Naive B cell (primary cell): ENCODE measurements at regions not wholly inside any gene's neighbourhood (a gene's known extent, or its start where the extent isn't known, plus 50 kb on each side); places are given as distances from the start of the nearest gene placed in this dataset.

Experiments
- ATAC-seq, 2 donors: fragments of 150-1000 bp; cut with Tn5 transposase; 2 replicates each; pipeline ENCODE4 v1.10.0; 2021; ENCODE audit warnings: low read depth in 2 of 2, mild to moderate bottlenecking in 2 of 2, moderate library complexity in 2 of 2
- DNase-seq: peaks from one replicate; pipeline ENCODE4 v3.0.0; 2022
- H3K27ac Mint-ChIP-seq, 6 donors: one replicate each; pipeline ENCODE4 v1.8.0; 2020 to 2022; ENCODE audit warnings: mild to moderate bottlenecking in 6 of 6, mixed read lengths in 6 of 6, moderate library complexity in 5 of 6, inconsistent platforms in 2 of 6
- H3K27me3 Mint-ChIP-seq, 3 donors: one replicate each; pipeline ENCODE4 v1.8.0; 2021 to 2022; ENCODE audit warnings: mixed read lengths in 3 of 3, mild to moderate bottlenecking in 1 of 3
- H3K36me3 Mint-ChIP-seq, 2 donors: one replicate each; pipeline ENCODE4 v1.8.0; 2020 to 2022; ENCODE audit warnings: mixed read lengths in 2 of 2, inconsistent platforms in 1 of 2, mild to moderate bottlenecking in 1 of 2
- H3K4me1 Mint-ChIP-seq, 3 donors: one replicate each; pipeline ENCODE4 v1.8.0; 2020 to 2022; ENCODE audit warnings: mixed read lengths in 3 of 3, inconsistent platforms in 1 of 3, mild to moderate bottlenecking in 1 of 3, moderate library complexity in 1 of 3
- H3K4me3 Mint-ChIP-seq, 8 donors: one replicate each; pipeline ENCODE4 v1.8.0; 2020 to 2022; ENCODE audit warnings: mild to moderate bottlenecking in 8 of 8, mixed read lengths in 8 of 8, moderate library complexity in 8 of 8, inconsistent platforms in 2 of 8
- H3K9me3 Mint-ChIP-seq, 7 donors: one replicate each; pipeline ENCODE4 v1.8.0; 2020 to 2022; ENCODE audit warnings: mixed read lengths in 7 of 7, mild to moderate bottlenecking in 5 of 7, inconsistent platforms in 2 of 7, moderate library complexity in 1 of 7

DNA sequence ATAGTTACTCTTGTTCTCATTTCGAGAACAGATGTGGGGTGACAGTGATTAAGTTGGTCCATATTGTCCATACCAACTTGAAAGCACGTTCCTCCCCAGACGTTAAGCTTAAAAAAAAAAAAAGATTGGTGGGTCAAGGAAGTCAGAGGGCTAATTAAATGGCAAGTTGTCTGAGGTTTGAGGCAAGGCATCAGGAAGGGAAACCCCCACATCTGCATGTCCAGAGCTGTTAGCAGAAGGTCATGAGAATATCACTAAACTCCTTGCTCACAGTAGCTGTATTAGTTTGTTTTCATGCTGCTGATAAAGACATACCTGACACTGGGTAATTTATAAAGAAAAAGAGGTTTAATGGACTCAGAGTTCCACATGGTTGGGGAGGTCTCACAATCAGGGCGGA is 415.6 kb upstream of the FZD8 start:
- no peak overlapping the region for H3K4me3 Mint-ChIP-seq
- H3K4me1 Mint-ChIP-seq, result no peaks in the 10 kb centered on the region
- H3K9me3 Mint-ChIP-seq, result peaks cover 5 to 28% (median 15%) of the 10 kb centered on the region in 7 donors
- no peak for DNase-seq
- no peak for ATAC-seq
- no peak overlapping the region for H3K27ac Mint-ChIP-seq
- H3K27me3 Mint-ChIP-seq, result peaks cover 0 to 4% (median 0%) of the 10 kb centered on the region in 3 donors
- no peaks in the 10 kb centered on the region for H3K36me3 Mint-ChIP-seq

DNA sequence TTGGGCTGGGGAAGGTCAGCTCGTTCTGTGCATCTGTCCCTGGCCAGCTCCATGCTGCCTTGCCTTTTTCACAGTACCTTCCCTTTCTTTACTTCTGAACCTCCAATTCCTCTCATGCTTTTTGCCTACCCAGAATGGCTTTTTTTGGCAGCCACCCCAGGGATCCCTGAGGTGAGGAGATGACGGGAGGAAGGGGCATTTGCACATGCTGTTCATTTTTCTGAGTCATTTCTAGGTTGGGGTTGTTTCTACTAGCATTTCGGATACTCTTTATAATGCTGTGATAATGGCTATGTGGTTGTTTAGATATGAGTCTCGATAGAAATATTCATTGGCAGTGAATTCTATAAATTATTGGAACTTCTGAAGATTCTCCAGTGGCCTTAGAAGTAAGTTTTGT is 415.1 kb upstream of the FZD8 start:
- Mint-ChIP-seq H3K27me3 (peaks cover 0 to 4% (median 0%) of the 10 kb centered on the region in 3 donors), H3K9me3 (peaks cover 5 to 26% (median 15%) of the 10 kb centered on the region in 7 donors), H3K4me1 (no peaks in the 10 kb centered on the region), H3K4me3 (no peak overlapping the region), H3K27ac (no peak overlapping the region), H3K36me3 (no peaks in the 10 kb centered on the region)
- ATAC-seq (no peak), DNase-seq (no peak)

DNA sequence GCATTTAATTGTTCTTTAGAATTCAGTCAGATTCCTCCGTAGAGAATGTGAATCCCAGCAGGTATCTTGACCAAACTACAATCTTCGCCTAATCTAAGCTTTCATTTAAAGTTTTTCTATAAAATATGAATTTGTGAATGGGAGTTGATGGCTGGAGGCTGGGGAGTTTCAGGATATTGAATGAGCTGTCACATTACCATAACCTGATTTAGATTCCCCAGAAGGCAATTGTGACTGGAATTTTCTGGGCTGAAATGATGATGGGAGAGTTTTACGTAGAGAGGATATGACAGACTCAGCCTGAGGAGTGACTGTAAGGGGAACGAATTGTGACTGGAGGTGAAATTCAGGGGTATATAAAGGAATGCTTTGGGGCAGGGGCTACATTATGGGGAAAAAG is 411.7 kb upstream of the FZD8 start:
- Mint-ChIP-seq H3K27ac (no peak overlapping the region), H3K27me3 (peaks cover 0 to 4% (median 0%) of the 10 kb centered on the region in 3 donors), H3K9me3 (peaks cover 5 to 14% (median 8%) of the 10 kb centered on the region in 7 donors), H3K4me1 (no peaks in the 10 kb centered on the region), H3K4me3 (no peak overlapping the region), H3K36me3 (no peaks in the 10 kb centered on the region)
- ATAC-seq, result no peak
- DNase-seq, result no peak

DNA sequence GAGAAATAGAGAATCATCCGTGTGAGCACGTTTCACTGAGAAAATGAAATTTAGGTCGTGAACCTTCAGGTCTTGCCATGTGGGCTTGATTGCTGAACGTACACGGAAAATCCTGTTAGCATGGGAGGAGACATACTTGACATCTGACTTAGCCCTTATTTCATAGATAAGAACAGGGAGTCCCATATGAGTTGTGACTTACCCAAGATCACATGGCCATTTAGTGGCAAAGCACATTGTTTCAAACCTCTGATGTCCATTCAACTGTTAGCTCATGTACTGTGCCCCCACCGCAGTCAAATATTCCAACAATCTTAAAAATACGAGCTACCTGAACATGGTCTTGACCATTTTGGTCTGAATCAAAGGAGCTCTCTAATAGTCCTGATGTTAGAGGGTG is 411.2 kb upstream of the FZD8 start:
- no peak overlapping the region for H3K27ac Mint-ChIP-seq
- H3K9me3 Mint-ChIP-seq, result peaks cover 6 to 13% (median 8%) of the 10 kb centered on the region in 7 donors
- H3K27me3 Mint-ChIP-seq, result peaks cover 0 to 4% (median 0%) of the 10 kb centered on the region in 3 donors
- DNase-seq, result no peak
- ATAC-seq, result no peak
- no peaks in the 10 kb centered on the region for H3K4me1 Mint-ChIP-seq
- H3K36me3 Mint-ChIP-seq, result no peaks in the 10 kb centered on the region
- H3K4me3 Mint-ChIP-seq, result no peak overlapping the region

DNA sequence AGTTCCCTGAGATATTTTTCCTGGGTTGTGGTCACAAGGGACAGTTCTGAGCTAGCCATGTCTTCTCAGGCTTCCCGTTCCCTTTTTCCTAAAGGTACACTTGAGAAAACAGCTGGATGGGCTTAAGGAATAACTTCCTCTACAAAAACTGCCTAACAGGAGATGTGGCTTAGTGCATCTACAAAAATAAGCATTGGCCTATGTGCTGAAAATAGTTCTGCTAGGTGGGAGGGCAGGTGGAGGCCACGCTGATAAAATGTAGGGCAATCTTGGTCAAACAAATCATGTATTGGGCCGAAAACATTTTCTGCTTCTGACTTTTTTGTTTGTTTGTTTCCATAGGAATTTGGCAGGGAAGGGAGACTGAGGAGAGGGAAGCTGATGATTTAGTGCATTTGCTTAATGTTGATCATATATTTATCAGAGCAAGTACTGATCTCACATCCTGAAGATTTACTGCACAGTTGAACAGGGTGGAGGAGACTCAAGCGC is 409.4 kb upstream of the FZD8 start:
- Mint-ChIP-seq H3K4me1 (no peaks in the 10 kb centered on the region), H3K27me3 (peaks cover 0 to 4% (median 0%) of the 10 kb centered on the region in 3 donors), H3K4me3 (no peak overlapping the region), H3K36me3 (no peaks in the 10 kb centered on the region), H3K9me3 (peaks cover 0 to 10% (median 4%) of the 10 kb centered on the region in 7 donors), H3K27ac (no peak overlapping the region)
- DNase-seq (no peak), ATAC-seq (no peak)

DNA sequence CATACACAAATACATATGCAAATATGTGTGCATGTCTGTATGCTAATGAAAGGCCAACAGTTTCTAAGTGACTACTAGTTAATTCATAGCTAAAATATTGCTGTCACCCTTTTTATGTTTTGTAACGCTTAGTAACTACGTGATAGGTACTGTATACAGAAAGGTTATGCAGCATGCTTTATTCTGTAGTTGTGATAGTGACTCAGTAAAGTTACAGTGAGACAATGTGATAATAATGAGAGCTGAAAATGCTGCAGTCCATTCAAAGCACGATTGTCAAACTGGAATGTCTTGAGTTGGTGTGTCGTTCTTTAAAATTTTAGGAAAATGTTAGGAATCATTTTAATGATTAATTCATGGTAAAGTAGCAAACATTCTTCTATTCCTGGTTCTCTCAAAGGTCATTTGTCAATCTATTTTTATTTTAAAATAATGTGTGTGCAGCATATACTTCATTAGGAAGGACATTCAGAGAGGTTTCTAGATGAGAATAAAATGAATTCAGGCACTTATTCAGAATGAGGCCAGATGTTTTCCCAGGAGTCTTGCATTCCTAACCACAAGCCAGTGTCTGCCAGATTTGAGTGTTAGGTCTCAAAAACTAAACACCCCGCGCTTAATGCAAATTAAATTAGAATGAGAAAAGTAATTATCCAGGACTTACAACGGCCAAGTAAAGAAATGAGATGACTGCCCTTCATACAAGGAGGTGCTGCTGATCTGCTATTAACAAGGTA is 408.8 kb upstream of the FZD8 start:
- H3K4me1 Mint-ChIP-seq, result no peaks in the 10 kb centered on the region
- no peaks in the 10 kb centered on the region for H3K36me3 Mint-ChIP-seq
- no peak for DNase-seq
- peaks cover 0 to 4% (median 0%) of the 10 kb centered on the region in 3 donors for H3K27me3 Mint-ChIP-seq
- H3K27ac Mint-ChIP-seq, result no peak overlapping the region
- ATAC-seq, result no peak
- no peak overlapping the region for H3K4me3 Mint-ChIP-seq
- H3K9me3 Mint-ChIP-seq, result peaks cover 0 to 9% (median 4%) of the 10 kb centered on the region in 7 donors

DNA sequence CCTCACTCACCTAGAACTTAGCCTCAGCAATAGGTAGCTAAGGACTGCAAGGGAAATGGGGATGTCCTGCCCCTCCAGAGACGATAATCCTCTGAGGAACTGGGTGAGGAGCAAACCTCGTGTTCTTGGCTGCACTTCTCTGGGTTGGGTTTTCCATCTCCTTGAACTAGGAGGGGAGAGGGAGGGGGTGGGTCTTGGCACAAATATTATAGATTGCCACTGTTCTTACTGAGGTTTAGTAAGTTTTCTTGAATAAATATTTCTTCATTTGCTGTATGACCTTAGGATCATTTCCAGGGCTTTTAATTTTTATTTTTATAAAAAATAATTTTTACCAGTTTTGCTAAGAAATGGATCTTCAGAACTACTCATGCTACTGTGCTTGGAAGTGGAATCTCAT is 406.7 kb upstream of the FZD8 start:
- H3K36me3 Mint-ChIP-seq, result no peaks in the 10 kb centered on the region
- H3K27ac Mint-ChIP-seq, result no peak overlapping the region
- H3K4me3 Mint-ChIP-seq, result no peak overlapping the region
- ATAC-seq (no peak), DNase-seq (no peak)
- H3K4me1 Mint-ChIP-seq, result no peaks in the 10 kb centered on the region
- peaks cover 0 to 5% (median 2%) of the 10 kb centered on the region in 7 donors for H3K9me3 Mint-ChIP-seq
- no peaks in the 10 kb centered on the region for H3K27me3 Mint-ChIP-seq

DNA sequence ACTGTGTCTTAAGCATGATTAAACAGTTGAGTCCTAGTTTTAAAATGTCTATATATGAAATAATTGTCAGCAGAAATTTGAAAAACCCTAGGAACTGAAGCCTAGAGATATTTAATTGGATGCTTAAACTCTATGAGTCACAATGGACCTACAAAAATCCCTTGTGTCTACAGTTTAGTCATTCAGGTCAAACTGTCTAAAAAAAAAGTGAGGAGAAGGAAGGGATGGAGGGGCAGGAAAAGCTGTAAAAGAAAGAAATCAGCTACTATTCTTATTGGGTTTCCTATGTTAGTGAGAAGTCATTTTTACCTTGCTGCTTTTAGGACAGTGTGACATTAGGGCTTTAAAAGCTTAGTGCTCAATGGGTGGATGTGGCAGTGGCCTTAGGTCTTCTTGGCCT is 406.1 kb upstream of the FZD8 start:
- Mint-ChIP-seq H3K27me3 (no peaks in the 10 kb centered on the region), H3K36me3 (no peaks in the 10 kb centered on the region), H3K4me1 (no peaks in the 10 kb centered on the region), H3K27ac (no peak overlapping the region), H3K9me3 (peaks cover 0 to 5% (median 4%) of the 10 kb centered on the region in 7 donors), H3K4me3 (no peak overlapping the region)
- DNase-seq, result no peak
- ATAC-seq, result no peak

DNA sequence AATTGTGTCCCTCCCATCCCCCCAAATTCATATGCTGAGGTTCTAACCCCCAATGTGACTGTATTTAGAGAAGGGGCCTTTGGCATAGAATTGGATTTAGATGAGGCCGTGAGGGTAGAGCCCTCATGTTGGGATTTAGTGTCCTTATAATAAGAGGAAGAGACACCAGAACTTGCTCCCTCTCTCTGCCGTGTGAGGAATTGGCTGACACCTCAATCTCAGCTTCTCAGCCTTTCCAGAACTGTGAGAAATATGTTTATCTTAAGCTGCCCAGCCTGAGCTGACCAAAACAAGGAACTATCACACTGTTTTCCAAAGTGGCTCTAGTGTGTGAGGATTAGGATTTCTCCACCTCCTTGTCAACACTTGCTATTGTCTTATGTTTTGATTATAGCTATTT is 400.0 kb upstream of the FZD8 start:
- no peak for ATAC-seq
- H3K9me3 Mint-ChIP-seq, result peaks cover 0 to 5% (median 2%) of the 10 kb centered on the region in 7 donors
- no peak overlapping the region for H3K27ac Mint-ChIP-seq
- H3K27me3 Mint-ChIP-seq, result no peaks in the 10 kb centered on the region
- H3K4me3 Mint-ChIP-seq, result no peak overlapping the region
- H3K36me3 Mint-ChIP-seq, result no peaks in the 10 kb centered on the region
- no peaks in the 10 kb centered on the region for H3K4me1 Mint-ChIP-seq
- DNase-seq, result no peak

DNA sequence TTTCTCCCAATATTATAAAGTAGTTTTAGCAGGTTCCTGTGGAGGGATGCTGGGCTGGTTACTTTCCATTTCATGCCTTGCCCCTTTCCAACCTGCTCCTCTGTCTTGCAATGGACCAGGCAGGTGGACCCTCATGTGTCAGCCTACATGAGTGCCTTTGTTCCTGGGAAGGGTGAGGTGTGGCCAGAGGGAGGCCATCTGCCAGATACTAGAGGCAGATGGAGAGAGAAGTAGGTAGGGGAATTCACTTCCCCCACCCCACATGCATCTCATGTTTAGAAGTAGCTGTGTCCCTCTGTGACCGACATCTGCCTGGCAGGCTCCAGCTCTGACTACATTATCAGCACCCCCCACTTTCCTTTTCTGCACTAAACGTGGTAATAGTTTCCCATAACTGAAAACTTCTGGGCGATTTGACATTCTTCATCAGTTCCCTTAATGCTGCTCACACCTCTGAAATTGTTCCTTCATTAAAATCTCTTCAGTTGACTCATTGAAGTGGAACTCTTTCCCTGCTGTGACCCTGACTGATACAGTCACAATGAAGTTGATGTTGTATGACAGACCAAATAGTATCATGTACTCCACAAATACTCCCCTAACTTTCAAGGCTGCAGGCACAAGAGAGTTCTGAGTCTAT is 396.3 kb upstream of the FZD8 start:
- no peaks in the 10 kb centered on the region for H3K4me1 Mint-ChIP-seq
- DNase-seq (no peak), ATAC-seq (no peak)
- no peak overlapping the region for H3K4me3 Mint-ChIP-seq
- no peaks in the 10 kb centered on the region for H3K36me3 Mint-ChIP-seq
- no peaks in the 10 kb centered on the region for H3K27me3 Mint-ChIP-seq
- H3K9me3 Mint-ChIP-seq, result peaks cover 0 to 4% (median 0%) of the 10 kb centered on the region in 7 donors
- H3K27ac Mint-ChIP-seq, result no peak overlapping the region

DNA sequence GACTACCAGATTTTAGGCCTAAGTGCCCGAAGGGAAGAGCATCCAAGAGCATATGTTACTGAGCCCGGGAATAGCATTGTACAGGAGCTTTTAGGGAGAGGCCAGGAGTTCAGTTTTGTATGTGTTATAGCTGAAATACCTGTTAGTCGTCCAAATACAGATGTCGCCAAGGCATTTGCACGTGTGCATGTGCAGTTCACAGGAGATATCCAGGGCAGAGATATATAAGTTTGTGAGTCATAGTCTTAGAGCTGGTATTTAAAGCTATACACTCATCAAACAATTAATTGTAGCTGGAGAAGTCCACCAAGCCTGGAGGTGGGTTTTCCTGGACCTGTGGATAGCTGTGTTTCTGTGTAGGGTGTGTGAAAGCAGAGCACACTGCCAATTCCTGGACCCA is 394.0 kb upstream of the FZD8 start:
- ATAC-seq, result no peak
- Mint-ChIP-seq H3K27ac (no peak overlapping the region), H3K27me3 (no peaks in the 10 kb centered on the region)

DNA sequence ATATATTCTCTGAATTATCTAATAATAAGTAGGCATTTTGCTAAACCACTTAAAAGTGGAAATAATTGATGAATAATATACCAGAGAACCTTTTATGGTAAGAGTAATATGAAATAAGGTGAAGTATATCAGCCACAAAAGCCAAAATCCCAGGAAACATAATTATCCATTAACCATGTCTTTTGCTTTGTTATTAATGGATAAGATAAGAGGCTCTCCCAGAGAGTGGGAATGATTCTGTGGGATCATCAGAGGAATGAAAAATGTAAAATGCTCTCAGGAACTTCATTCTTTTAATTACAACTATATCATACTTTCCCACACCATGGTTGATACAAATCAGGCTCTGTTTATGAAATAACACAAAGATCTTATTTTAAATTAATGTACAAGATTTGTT is 391.7 kb upstream of the FZD8 start:
- H3K27me3 Mint-ChIP-seq, result no peaks in the 10 kb centered on the region
- H3K9me3 Mint-ChIP-seq, result peaks cover 0 to 2% (median 0%) of the 10 kb centered on the region in 7 donors
- no peak overlapping the region for H3K27ac Mint-ChIP-seq
- H3K36me3 Mint-ChIP-seq, result no peaks in the 10 kb centered on the region
- no peak overlapping the region for H3K4me3 Mint-ChIP-seq
- ATAC-seq (no peak), DNase-seq (no peak)
- H3K4me1 Mint-ChIP-seq, result no peaks in the 10 kb centered on the region

More for the DNA sequence above, 394.0 kb upstream of the FZD8 start:
- no peaks in the 10 kb centered on the region for H3K4me1 Mint-ChIP-seq
- no peaks in the 10 kb centered on the region for H3K36me3 Mint-ChIP-seq
- peaks cover 0 to 2% (median 0%) of the 10 kb centered on the region in 7 donors for H3K9me3 Mint-ChIP-seq
- DNase-seq, result no peak
- H3K4me3 Mint-ChIP-seq, result no peak overlapping the region

DNA sequence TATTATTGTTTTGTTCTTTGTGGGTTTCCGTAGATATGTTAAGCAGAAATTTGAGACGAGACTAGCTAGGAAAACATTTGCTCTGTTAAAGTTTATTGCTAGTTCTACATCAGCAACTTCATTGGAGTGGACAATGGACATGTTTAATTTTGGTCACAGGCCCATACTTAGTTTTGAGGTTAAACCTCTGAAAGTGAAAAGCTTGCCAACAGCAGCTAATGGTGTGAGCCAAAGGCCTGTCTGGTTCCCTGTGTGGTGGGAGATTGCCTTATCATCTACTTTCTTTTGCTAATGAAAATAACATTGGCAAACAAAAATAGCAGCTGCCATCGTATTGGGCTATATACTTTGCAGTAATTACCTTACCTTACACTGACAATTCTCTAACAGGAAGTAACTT is 388.4 kb upstream of the FZD8 start:
- Mint-ChIP-seq H3K27me3 (no peaks in the 10 kb centered on the region), H3K4me3 (no peak overlapping the region), H3K9me3 (peaks cover 0 to 15% (median 4%) of the 10 kb centered on the region in 7 donors), H3K36me3 (peaks cover 0 to 5% of the 10 kb centered on the region in 2 donors), H3K4me1 (no peaks in the 10 kb centered on the region), H3K27ac (no peak overlapping the region)
- no peak for ATAC-seq
- no peak for DNase-seq
